Mucosa of gallbladder (tissue), 1 donor: ENCODE measurements at regions not wholly inside any gene's neighbourhood (a gene's known extent, or its start where the extent isn't known, plus 50 kb on each side); places are given as distances from the start of the nearest gene placed in this dataset.
"Not testable (repeated sequence)": the region's sequence is repeated elsewhere in the genome, so short reads cannot be mapped to it uniquely, and the experiment has no call there.

Experiments
- DNase-seq: peaks from one replicate; pipeline ENCODE4 v3.0.0-alpha.2; 2020; ENCODE audit warnings: low spot score
- donor health status: DM: no; HTN: no; CAD: no.

DNA sequence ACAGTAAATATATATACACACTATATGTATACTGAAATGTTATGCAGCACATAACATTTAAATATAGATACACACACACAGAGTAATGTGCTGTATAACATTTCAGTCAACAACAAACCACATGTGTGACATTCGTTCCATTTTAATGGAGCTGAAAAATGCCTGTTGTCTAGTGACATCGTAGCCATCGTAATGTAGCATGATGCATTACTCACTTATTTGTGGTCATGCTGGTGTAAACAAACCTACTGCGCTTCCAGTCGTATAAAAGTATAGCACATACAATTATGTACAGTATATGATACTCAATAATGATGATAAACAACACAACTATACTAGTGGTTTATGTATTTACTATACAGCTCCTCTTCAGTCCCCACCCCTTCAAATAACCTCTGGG, 119.0 kb upstream of the SLC38A4 start:
- no peak for DNase-seq

GRCh38 chr12:46945591-46945990, 119.8 kb upstream of the SLC38A4 start:
- no peak for DNase-seq

GRCh38 chr12:46946137-46946536, 120.3 kb upstream of the SLC38A4 start:
- DNase-seq, result no peak

- DNase-seq, result no peak
These were observed 123.2 kb upstream of the SLC38A4 start for GRCh38 chr12:46948936-46949545.

DNA sequence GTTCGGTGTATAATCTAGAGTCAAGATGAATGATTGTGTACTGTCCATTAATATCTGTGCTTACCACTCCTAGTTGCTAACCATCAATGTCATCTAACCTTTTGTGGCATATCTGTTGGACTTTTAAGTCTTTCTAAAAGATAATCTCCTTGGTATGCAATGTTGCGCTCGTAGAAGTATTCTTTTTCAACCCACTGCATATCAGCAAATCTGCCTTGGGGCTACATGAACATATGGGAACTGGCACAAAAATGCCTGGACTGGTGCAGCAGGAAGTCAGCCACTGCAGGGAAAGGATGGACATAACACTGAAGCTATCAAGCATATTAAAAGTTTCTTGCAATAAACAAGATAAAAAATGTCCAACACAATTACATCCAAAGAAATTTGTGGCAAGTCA, 124.3 kb upstream of the SLC38A4 start:
- no peak for DNase-seq

DNA sequence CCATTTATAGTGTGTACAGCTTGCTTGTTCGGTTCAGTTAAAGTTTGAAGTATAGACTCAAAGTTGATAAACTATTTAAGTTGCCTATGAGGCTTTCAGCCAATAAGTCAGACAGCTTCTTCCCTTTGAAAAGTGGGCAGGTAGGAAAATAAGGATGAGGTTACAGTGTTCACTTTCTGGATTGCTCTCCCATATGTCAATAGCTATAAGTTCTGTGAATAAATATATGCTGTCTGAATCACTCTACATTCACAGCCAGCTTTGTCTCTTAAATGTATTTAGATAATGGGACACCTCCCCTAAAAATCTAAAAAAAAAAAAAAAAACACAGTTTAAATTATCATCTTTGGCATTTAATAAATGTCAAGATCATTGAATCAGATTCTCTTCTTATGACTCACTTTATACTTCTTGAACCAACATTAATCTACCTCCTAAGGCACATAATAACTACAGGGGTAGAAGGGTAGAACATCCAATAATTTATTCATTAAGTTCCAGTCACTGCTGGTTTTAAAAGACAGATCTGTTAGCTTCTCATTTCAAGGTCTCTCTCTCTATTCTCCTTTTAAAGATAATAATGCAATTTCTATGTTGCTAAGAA, 126.4 kb upstream of the PCED1B start:
- no peak for DNase-seq

- DNase-seq, result no peak
These were observed 122.9 kb upstream of the PCED1B start for GRCh38 chr12:46956451-46957035.

DNA sequence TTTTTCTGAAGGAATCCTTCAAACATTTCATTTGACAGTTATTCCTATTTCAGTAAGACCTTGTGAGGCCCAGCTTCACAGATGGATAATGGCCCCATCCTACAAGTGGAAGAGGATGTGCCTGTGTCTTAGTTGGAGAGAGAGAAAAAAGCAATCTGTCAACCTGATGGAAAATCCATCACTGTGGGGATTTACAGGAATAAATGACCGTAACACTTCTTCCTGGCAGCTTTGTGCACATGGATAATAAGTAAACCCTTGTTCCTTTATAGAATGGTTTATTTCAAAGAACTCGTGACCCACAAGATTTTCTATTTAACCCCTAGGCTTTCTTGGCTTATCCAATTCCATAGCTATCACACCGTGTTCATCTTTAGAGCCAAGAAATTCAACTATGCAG, 121.4 kb upstream of the PCED1B start:
- DNase-seq, result no peak

DNA sequence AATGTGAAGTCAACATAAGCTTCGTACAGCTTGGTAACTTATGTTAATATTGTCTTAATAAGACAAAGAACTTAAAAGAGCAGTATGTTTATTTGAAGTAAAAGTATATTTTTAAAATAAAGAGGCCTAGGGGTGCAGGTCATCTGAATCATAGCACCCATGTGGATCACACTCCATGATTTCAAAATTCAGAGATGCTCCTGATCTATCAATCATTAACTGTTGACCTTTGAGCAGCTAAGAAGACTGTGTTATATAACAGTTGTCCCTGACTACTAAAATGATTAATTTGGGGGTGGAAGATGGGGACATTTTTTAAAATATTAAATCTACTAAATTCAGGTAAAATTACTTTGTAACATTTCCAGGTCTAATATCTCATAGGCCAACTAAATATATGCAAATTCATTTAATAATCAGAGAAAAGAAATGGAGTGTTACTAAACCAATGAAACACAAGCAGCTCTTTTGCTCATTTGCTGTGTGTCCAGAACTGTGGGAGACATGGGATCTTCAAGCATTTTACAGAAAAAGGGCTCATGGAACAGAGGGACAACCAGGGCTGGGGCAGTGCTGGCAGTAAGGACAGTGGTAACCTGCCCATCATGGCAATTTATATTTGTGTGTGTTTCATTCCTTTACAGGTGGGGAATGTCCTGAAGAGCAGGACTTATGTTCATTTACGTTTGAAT, 120.7 kb upstream of the PCED1B start:
- no peak for DNase-seq

GRCh38 chr12:46959502-46959901, 119.9 kb upstream of the PCED1B start:
- no peak for DNase-seq

GRCh38 chr12:46960681-46961080, 118.7 kb upstream of the PCED1B start:
- DNase-seq, result no peak

GRCh38 chr12:46963191-46963590, 116.2 kb upstream of the PCED1B start:
- DNase-seq, result no peak

DNA sequence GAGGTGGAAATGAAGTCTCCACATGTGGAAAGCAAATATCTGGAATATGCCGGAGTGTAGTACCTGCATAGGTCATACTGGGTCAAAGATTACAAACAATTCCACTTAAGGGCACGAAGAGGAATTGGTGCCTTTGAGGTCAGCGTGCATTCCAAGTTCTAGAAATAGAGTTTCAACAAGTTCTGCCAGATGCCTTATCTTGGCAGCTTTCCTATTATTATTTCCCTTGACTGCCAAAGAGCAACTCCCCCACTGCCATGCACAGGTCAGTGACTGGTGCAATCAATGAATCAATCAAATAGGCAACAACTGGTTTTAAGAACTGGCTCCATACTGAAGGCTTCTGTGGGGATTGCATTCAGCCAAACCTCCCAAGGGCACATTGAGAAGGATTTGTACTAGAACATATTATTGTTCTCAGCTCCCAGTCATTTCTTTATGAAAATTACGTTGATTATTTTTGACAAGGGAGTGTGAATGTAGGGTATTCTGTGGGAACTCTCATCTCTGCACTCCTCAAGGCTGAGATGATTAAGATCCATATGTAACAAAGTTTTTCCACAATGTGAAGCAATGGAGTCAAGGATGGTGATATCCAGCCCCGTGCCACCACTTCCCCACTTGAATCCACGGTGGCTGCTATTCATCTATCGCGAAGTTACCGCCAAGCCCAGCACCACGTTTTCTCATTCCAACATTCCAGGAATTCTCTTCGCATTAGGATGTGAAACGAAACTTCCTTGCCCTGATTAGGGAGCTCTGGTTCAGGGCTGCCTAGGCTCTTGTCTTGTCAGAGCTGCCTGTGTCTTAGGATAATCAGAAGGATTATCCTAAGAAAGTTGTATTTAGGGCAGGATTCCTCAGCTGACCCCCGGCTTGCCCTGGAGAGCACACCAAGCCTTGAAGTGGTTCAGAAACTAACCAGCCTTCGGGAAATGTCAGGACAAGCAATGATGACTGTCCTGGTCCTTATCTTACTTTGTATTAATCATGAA, 115.1 kb upstream of the PCED1B start:
- peak; percentile 48 for DNase-seq

- DNase-seq, result no peak
These were observed 114.3 kb upstream of the PCED1B start for GRCh38 chr12:46965137-46965536.

GRCh38 chr12:46965880-46966279, 113.5 kb upstream of the PCED1B start:
- no peak for DNase-seq

GRCh38 chr12:46970636-46971035, 108.8 kb upstream of the PCED1B start:
- DNase-seq, result no peak

GRCh38 chr12:46973937-46974336, 105.5 kb upstream of the PCED1B start:
- not testable (repeated sequence) for DNase-seq

DNA sequence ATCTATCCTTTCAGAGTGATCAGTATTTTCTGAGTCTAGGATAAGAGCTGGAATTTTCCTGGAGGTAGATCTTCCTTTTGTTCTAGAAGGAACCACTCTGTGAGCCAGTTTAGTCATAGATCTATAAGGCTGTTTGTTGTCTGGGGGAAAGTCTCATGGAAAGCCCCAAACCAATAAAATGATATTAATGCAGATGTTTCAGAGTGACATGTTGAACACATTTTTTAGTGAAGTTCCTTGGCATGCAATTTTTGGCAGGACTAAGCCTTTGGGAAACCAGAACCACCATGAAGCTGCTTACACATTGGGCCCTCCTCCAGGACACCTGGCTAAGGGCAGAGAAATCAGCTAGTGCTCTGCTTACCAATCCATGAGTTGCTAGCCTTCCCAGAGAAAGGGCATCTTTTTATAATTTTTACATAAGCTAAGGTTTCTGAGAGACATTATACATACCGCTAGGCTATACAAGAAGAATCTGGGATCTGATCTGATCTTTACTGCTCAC, 101.5 kb upstream of the PCED1B start:
- DNase-seq, result no peak

GRCh38 chr12:46981622-46982021, 97.8 kb upstream of the PCED1B start:
- DNase-seq, result no peak

GRCh38 chr12:46982629-46983392, 96.6 kb upstream of the PCED1B start:
- no peak for DNase-seq

DNA sequence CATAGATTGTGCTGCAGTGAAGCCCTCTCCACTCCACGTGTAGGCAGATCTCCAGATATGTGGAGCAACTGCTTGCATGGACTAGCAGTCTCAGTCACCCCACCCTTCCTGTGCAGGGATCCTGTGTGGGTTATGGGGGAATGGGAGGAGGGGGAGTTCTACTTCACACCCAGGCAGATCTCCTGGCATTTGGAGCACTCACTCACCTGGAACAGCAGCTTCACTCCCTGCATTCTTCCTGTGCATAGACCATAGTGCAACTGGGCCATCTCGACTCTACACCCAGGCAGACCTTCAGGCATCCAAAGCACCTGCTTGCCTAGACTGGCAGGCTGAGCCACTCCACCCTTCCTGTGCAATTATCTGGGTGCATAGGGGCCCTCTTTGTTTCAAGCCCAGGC, 96.0 kb upstream of the PCED1B start:
- no peak for DNase-seq
